Effector memory CD4-positive, alpha-beta T cell (primary cell): ENCODE measurements at regions not wholly inside any gene's neighbourhood (a gene's known extent, or its start where the extent isn't known, plus 50 kb on each side); places are given as distances from the start of the nearest gene placed in this dataset.

Source experiments
- DNase-seq, 3 donors: peaks; one replicate each; pipeline ENCODE4 v3.0.0-alpha.2; 2020
- H3K27ac ChIP-seq: 2 replicates; pipeline ENCODE4 v1.7.0; 2013; ENCODE audit warnings: mild to moderate bottlenecking, low read length, moderate library complexity; ENCODE audit not compliant: insufficient read depth, poor library complexity, severe bottlenecking
- H3K27me3 ChIP-seq: replicated peaks from 2 replicates; pipeline ENCODE4 v1.7.0; 2013; ENCODE audit warnings: mild to moderate bottlenecking, low read length; ENCODE audit not compliant: insufficient read depth, control insufficient read depth, poor library complexity, severe bottlenecking
- H3K36me3 ChIP-seq: 2 replicates; pipeline ENCODE4 v1.7.0; 2013; ENCODE audit warnings: mild to moderate bottlenecking, low read length, moderate library complexity; ENCODE audit not compliant: control insufficient read depth, insufficient read depth
- H3K4me1 ChIP-seq: 2 replicates; pipeline ENCODE4 v1.7.0; 2013; ENCODE audit warnings: low read length, mild to moderate bottlenecking; ENCODE audit not compliant: control insufficient read depth, insufficient read depth, poor library complexity, severe bottlenecking
- H3K4me3 ChIP-seq: 2 replicates; pipeline ENCODE4 v1.7.0; 2013; ENCODE audit warnings: low read length, low read depth, mild to moderate bottlenecking; ENCODE audit not compliant: insufficient read depth, poor library complexity, severe bottlenecking
- H3K9me3 ChIP-seq: 2 replicates; pipeline ENCODE4 v1.7.0; 2013; ENCODE audit warnings: mild to moderate bottlenecking, low read length, moderate library complexity; ENCODE audit not compliant: control insufficient read depth

- Histone ChIP-seq H3K4me1 (no peaks in the 10 kb centered on the region), H3K27ac (no peak overlapping the region), H3K9me3 (no peaks in the 10 kb centered on the region), H3K27me3 (no peaks in the 10 kb centered on the region), H3K4me3 (no peak overlapping the region), H3K36me3 (no peaks in the 10 kb centered on the region)
- no peak for DNase-seq
Observed at GRCh38 chr2:120989512-120990441, 254.1 kb downstream of the GLI2 start.

DNA sequence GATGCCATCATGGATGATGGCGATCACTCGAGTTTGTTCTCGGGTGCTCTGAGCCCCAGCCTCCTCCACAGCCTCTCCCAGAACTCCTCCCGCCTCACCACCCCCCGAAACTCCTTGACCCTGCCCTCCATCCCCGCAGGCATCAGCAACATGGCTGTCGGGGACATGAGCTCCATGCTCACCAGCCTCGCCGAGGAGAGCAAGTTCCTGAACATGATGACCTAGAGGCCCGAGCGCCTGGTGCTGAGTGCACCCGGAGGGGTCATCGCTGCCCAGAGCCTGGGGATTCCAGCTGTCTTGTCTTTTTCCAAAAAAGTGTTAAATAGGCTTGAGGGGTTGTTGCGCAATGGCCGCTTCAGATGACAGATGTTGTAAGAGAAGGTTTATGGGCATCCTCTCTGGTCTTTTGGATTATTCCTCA, 254.8 kb downstream of the GLI2 start:
- Histone ChIP-seq H3K9me3 (no peaks in the 10 kb centered on the region), H3K27ac (no peak overlapping the region), H3K36me3 (no peaks in the 10 kb centered on the region), H3K4me1 (no peaks in the 10 kb centered on the region), H3K27me3 (no peaks in the 10 kb centered on the region), H3K4me3 (no peak overlapping the region)
- no peak for DNase-seq

DNA sequence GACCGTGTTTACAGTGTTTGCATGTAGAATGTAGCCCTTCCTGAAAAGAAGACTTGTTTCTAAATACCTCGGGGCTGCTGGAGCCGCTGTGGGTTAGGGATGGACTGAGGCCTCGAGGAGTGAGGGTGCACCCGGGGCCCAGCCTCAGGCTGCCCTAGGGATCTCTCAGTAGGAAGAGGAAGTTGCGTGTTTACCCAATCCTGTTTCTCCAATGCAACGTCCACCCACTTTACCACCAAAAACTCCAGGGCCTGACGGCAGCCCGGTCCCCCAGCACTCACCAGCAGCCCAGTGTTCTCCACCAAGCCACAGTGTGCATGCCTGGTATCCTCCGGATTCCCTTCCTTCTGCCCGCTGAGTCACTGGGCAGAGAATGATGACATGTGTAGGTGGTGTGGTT, 255.8 kb downstream of the GLI2 start:
- Histone ChIP-seq H3K9me3 (no peaks in the 10 kb centered on the region), H3K4me3 (no peak overlapping the region), H3K27ac (no peak overlapping the region), H3K27me3 (no peaks in the 10 kb centered on the region), H3K4me1 (no peaks in the 10 kb centered on the region), H3K36me3 (no peaks in the 10 kb centered on the region)
- no peak for DNase-seq

- no peak overlapping the region for H3K4me3 ChIP-seq
- H3K36me3 ChIP-seq: no peaks in the 10 kb centered on the region
- no peaks in the 10 kb centered on the region for H3K9me3 ChIP-seq
- no peak overlapping the region for H3K27ac ChIP-seq
- no peak for DNase-seq
- H3K4me1 ChIP-seq: no peaks in the 10 kb centered on the region
- no peaks in the 10 kb centered on the region for H3K27me3 ChIP-seq
Observed at GRCh38 chr2:120992791-120993555, 257.3 kb downstream of the GLI2 start.

- H3K36me3 ChIP-seq: no peaks in the 10 kb centered on the region
- no peaks in the 10 kb centered on the region for H3K27me3 ChIP-seq
- no peak overlapping the region for H3K4me3 ChIP-seq
- no peaks in the 10 kb centered on the region for H3K9me3 ChIP-seq
- H3K4me1 ChIP-seq: no peaks in the 10 kb centered on the region
- DNase-seq: no peak
- H3K27ac ChIP-seq: no peak overlapping the region
Observed at GRCh38 chr2:120993661-120994060, 258.0 kb downstream of the GLI2 start.

DNA sequence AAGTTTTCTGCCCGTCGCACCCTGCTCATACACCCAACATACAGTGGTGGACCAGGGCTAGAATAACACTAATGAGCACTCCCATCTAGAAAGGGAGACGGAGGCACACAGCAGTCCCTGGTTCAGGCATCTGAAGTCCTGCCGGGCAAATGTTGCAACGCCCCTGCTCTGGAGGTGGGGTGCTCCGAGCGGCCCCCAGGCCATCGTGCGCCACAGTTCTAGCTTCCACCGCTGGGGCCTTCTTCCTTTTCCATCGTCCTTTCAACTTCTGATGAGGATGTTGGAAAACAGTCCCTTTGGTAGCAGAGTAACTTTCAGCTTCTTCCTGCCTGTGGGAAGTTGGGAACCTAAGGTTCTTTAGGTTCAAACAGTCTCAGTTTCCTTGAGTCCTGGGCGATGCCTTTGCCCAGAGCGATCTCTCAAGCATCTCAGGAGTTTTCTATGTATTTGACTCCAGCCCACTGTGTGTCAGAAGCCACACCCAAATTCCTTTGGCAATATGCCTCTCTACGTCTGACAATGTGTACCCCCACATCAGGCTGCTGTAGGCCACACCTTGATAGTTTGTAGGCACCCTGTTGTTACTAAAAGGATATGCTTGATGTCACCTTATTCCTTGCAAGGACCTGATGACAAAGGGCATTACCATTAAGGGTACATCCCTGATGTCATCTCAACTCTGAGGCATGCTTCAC, 258.8 kb downstream of the GLI2 start:
- Histone ChIP-seq H3K4me3 (no peak overlapping the region), H3K9me3 (no peaks in the 10 kb centered on the region), H3K27me3 (no peaks in the 10 kb centered on the region), H3K27ac (no peak overlapping the region), H3K4me1 (no peaks in the 10 kb centered on the region), H3K36me3 (no peaks in the 10 kb centered on the region)
- no peak for DNase-seq

- no peak for DNase-seq
- Histone ChIP-seq H3K4me1 (no peaks in the 10 kb centered on the region), H3K27me3 (no peaks in the 10 kb centered on the region), H3K4me3 (no peak overlapping the region), H3K9me3 (no peaks in the 10 kb centered on the region), H3K27ac (no peak overlapping the region), H3K36me3 (no peaks in the 10 kb centered on the region)
Observed at GRCh38 chr2:120995152-120995551, 259.5 kb downstream of the GLI2 start.

- H3K27ac ChIP-seq: no peak overlapping the region
- H3K36me3 ChIP-seq: no peaks in the 10 kb centered on the region
Observed at GRCh38 chr2:120995656-120996190, 260.1 kb downstream of the GLI2 start.

GRCh38 chr2:120999377-121000097, 263.9 kb downstream of the GLI2 start:
- no peaks in the 10 kb centered on the region for H3K27me3 ChIP-seq
- no peaks in the 10 kb centered on the region for H3K9me3 ChIP-seq
- no peak for DNase-seq
- H3K4me1 ChIP-seq: no peaks in the 10 kb centered on the region
- no peak overlapping the region for H3K27ac ChIP-seq
- H3K36me3 ChIP-seq: no peaks in the 10 kb centered on the region
- no peak overlapping the region for H3K4me3 ChIP-seq

More at GRCh38 chr2:120995656-120996190, 260.1 kb downstream of the GLI2 start:
- H3K27me3 ChIP-seq: no peaks in the 10 kb centered on the region
- no peak for DNase-seq
- H3K9me3 ChIP-seq: no peaks in the 10 kb centered on the region
- no peak overlapping the region for H3K4me3 ChIP-seq
- no peaks in the 10 kb centered on the region for H3K4me1 ChIP-seq
